ENCODE measurements at regions not wholly inside any gene's neighbourhood (a gene's known extent, or its start where the extent isn't known, plus 50 kb on each side); places are given as distances from the start of the nearest gene placed in this dataset.

DNA sequence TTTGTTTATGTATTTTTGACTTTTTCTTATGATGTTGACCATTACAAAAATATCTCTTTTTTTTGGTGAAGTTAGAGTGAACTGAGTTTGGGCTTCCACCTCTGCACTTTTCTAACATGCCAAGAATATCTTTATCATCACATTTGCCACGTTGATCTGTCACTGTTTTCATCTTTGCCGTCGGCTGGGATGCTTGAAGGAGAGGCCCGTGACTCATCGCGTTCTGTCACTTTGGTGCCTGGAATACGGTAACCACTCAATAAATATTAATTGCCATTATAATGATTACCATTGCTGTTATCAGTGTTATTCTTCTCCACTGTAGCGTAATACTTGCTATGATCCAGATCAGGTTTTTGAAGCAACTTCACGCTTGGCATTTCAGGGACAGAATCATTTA, 350.8 kb upstream of the PFKP start:
- TF ChIP-seq, protein P1, sequence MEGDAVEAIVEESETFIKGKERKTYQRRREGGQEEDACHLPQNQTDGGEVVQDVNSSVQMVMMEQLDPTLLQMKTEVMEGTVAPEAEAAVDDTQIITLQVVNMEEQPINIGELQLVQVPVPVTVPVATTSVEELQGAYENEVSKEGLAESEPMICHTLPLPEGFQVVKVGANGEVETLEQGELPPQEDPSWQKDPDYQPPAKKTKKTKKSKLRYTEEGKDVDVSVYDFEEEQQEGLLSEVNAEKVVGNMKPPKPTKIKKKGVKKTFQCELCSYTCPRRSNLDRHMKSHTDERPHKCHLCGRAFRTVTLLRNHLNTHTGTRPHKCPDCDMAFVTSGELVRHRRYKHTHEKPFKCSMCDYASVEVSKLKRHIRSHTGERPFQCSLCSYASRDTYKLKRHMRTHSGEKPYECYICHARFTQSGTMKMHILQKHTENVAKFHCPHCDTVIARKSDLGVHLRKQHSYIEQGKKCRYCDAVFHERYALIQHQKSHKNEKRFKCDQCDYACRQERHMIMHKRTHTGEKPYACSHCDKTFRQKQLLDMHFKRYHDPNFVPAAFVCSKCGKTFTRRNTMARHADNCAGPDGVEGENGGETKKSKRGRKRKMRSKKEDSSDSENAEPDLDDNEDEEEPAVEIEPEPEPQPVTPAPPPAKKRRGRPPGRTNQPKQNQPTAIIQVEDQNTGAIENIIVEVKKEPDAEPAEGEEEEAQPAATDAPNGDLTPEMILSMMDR (IDR thresholded peaks at IDR 0.05): no peak
- no peak for TF ChIP-seq EZH2 (IDR thresholded peaks at IDR 0.05; ENCODE audit: borderline replicate concordance, insufficient read depth, low read depth, low read length, poor library complexity, severe bottlenecking)
- no peaks in the 10 kb centered on the region for H3K9me3 ChIP-seq (ENCODE audit: control extremely low read depth in 1 of 3, control insufficient read depth in 2 of 3, insufficient read depth in 1 of 3, low read length in 2 of 3)
- CTCF ChIA-PET: no interaction called here
- H3K36me3 ChIP-seq (replicated peaks in 1 of 2; ENCODE audit: control extremely low read depth in 1 of 2, control insufficient read depth in 1 of 2, extremely low read depth in 1 of 2, insufficient read depth in 2 of 2, low read length in 1 of 2): no peaks in the 10 kb centered on the region
- no peak overlapping the region for H3K4me2 ChIP-seq (replicated peaks; ENCODE audit: low read depth, low read length, poor library complexity, severe bottlenecking)
- 98% methylated on average over 7 of the region's 9 CpGs for WGBS (ENCODE audit: insufficient coverage)
- DNase-seq (no peak), ATAC-seq (ENCODE audit: low read depth) (no peak)
- Mint-ChIP-seq H3K4me1 (no peaks in the 10 kb centered on the region), H3K4me3 (no peak overlapping the region), H3K27me3 (no peaks in the 10 kb centered on the region), H3K27ac (no peak overlapping the region), H3K9me3 (ENCODE audit: insufficient read depth) (no peaks in the 10 kb centered on the region)
- H3K27ac ChIP-seq (ENCODE audit: low read length in 2 of 2): no peak overlapping the region
- POLR2A ChIA-PET: no interaction called here
- H3K9ac ChIP-seq (ENCODE audit: low read length): no peak overlapping the region
- H3K79me2 ChIP-seq (ENCODE audit: control insufficient read depth, insufficient read depth, low read length): no peaks in the 10 kb centered on the region
- peaks cover 0 to 3% (median 0%) of the 10 kb centered on the region in 4 experiments for H3K27me3 ChIP-seq (replicated peaks in 1 of 4; ENCODE audit: control extremely low read depth in 1 of 4, control insufficient read depth in 3 of 4, insufficient read depth in 4 of 4, low read length in 3 of 4)
- H4K20me1 ChIP-seq (ENCODE audit: control insufficient read depth, insufficient read depth, low read length, poor library complexity, severe bottlenecking): no peaks in the 10 kb centered on the region
- no peaks in the 10 kb centered on the region for H3K4me1 ChIP-seq (ENCODE audit: control insufficient read depth in 2 of 2, insufficient read depth in 2 of 2, low read length in 2 of 2)
- no peak overlapping the region for H3K4me3 ChIP-seq (ENCODE audit: control extremely low read depth in 1 of 5, extremely low read depth in 1 of 5, insufficient read depth in 1 of 5, low read depth in 2 of 5, low read length in 4 of 5)
- intact Hi-C loops (cut with micrococcal nuclease): no loop called here
- no peak overlapping the region for H2AFZ ChIP-seq (ENCODE audit: insufficient read depth, low read depth, low read length, poor library complexity, severe bottlenecking)

DNA sequence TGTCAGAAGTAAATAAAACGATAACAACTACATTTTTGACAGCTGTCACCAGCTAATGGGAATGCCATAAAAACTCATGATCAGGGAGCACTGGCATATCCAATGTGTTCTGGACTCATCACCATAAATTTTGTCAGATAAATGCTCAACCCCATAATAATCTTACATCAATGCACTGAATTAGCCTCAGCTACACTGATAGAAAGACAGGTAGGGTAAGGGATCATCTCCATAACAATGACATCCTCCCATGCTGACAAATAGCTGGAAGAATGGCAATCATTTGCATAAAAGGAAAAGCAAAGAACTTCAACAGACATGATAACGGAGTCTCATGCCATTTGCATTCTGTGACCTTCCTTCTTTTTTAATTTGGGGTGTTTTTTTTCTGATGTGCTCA, 352.8 kb upstream of the PFKP start:
- Mint-ChIP-seq H3K9me3 (ENCODE audit: insufficient read depth) (peaks cover 7% of the 10 kb centered on the region), H3K4me3 (no peak overlapping the region), H3K27me3 (no peaks in the 10 kb centered on the region), H3K27ac (no peak overlapping the region), H3K4me1 (no peaks in the 10 kb centered on the region)
- Histone ChIP-seq H3K4me2 (replicated peaks; ENCODE audit: low read depth, low read length, poor library complexity, severe bottlenecking) (no peak overlapping the region), H3K36me3 (replicated peaks in 1 of 2; ENCODE audit: control extremely low read depth in 1 of 2, control insufficient read depth in 1 of 2, extremely low read depth in 1 of 2, insufficient read depth in 2 of 2, low read length in 1 of 2) (no peaks in the 10 kb centered on the region), H3K27ac (ENCODE audit: low read length in 2 of 2) (no peak overlapping the region), H4K20me1 (ENCODE audit: control insufficient read depth, insufficient read depth, low read length, poor library complexity, severe bottlenecking) (no peaks in the 10 kb centered on the region), H2AFZ (ENCODE audit: insufficient read depth, low read depth, low read length, poor library complexity, severe bottlenecking) (no peak overlapping the region), H3K4me1 (ENCODE audit: control insufficient read depth in 2 of 2, insufficient read depth in 2 of 2, low read length in 2 of 2) (no peaks in the 10 kb centered on the region), H3K27me3 (replicated peaks in 1 of 4; ENCODE audit: control extremely low read depth in 1 of 4, control insufficient read depth in 3 of 4, insufficient read depth in 4 of 4, low read length in 3 of 4) (peaks cover 0 to 3% (median 0%) of the 10 kb centered on the region in 4 experiments), H3K9me3 (ENCODE audit: control extremely low read depth in 1 of 3, control insufficient read depth in 2 of 3, insufficient read depth in 1 of 3, low read length in 2 of 3) (peaks cover 0 to 4% (median 2%) of the 10 kb centered on the region in 3 donors), H3K9ac (ENCODE audit: low read length) (no peak overlapping the region), H3K4me3 (ENCODE audit: control extremely low read depth in 1 of 5, extremely low read depth in 1 of 5, insufficient read depth in 1 of 5, low read depth in 2 of 5, low read length in 4 of 5) (no peak overlapping the region), H3K79me2 (ENCODE audit: control insufficient read depth, insufficient read depth, low read length) (no peaks in the 10 kb centered on the region)
- DNase-seq (no peak), ATAC-seq (ENCODE audit: low read depth) (no peak)
- no CpG with 5 or more reads among the region's 2 CpGs for WGBS (ENCODE audit: insufficient coverage)
- ChIA-PET CTCF (no interaction called here), POLR2A (no interaction called here)
- TF ChIP-seq, protein P1 (IDR thresholded peaks at IDR 0.05): no peak
- no peak for TF ChIP-seq EZH2 (IDR thresholded peaks at IDR 0.05; ENCODE audit: borderline replicate concordance, insufficient read depth, low read depth, low read length, poor library complexity, severe bottlenecking)
- intact Hi-C loops (cut with micrococcal nuclease): no loop called here

All from B cell (primary cell).